ENCODE measurements at regions not wholly inside any gene's neighbourhood (a gene's known extent, or its start where the extent isn't known, plus 50 kb on each side); places are given as distances from the start of the nearest gene placed in this dataset.

GRCh38 chr4:81663368-81663767 is 191.7 kb upstream of the RASGEF1B start (continued):
- TF ChIP-seq HDAC2 (IDR thresholded peaks at IDR 0.05; ENCODE audit: borderline replicate concordance in 1 of 2, low read depth in 2 of 2, low read length in 2 of 2), result no peak

- Histone ChIP-seq H2AK5ac (ENCODE audit: low read depth, low read length) (no peak overlapping the region), H2AFZ (ENCODE audit: low read length) (no peak overlapping the region), H3K9me3 (ENCODE audit: insufficient read depth in 2 of 2, low read depth in 1 of 2, low read length in 1 of 2) (no peaks in the 10 kb centered on the region), H3K4me2 (ENCODE audit: insufficient read depth in 1 of 2, low read depth in 2 of 2, low read length in 2 of 2) (no peak overlapping the region), H3K27ac (ENCODE audit: low read depth, low read length) (no peak overlapping the region), H3K23me2 (ENCODE audit: low read depth, low read length) (no peaks in the 10 kb centered on the region), H3K36me3 (ENCODE audit: control insufficient read depth in 2 of 4, insufficient read depth in 4 of 4, low read length in 3 of 4) (no peaks in the 10 kb centered on the region), H3K23ac (ENCODE audit: insufficient read length) (no peak overlapping the region), H2BK20ac (ENCODE audit: low read length) (no peak overlapping the region), H3K4me1 (replicated peaks in 1 of 4; ENCODE audit: control insufficient read depth in 3 of 4, insufficient read depth in 4 of 4, low read length in 3 of 4) (no peaks in the 10 kb centered on the region), H3K18ac (ENCODE audit: extremely low read depth, low read length) (no peak overlapping the region), H3K27me3 (replicated peaks in 1 of 4; ENCODE audit: control insufficient read depth in 3 of 4, extremely low read depth in 1 of 4, insufficient read depth in 3 of 4, low read length in 3 of 4) (no peaks in the 10 kb centered on the region), H4K8ac (ENCODE audit: extremely low read depth, insufficient read depth, low read length) (no peak overlapping the region), H3K14ac (ENCODE audit: insufficient read length) (no peak overlapping the region), H4K91ac (replicated peaks; ENCODE audit: insufficient read length, low read length) (no peak overlapping the region), H3K4ac (replicated peaks; ENCODE audit: insufficient read length, low read depth, low read length) (no peak overlapping the region), H3K9ac (replicated peaks in 1 of 4; ENCODE audit: extremely low read depth in 1 of 4, low read depth in 3 of 4, low read length in 3 of 4) (no peak overlapping the region), H4K20me1 (replicated peaks in 1 of 2; ENCODE audit: control insufficient read depth in 1 of 2, insufficient read depth in 2 of 2, low read length in 2 of 2) (no peaks in the 10 kb centered on the region), H4K5ac (ENCODE audit: insufficient read length, low read depth, low read length) (no peak overlapping the region), H3K79me1 (ENCODE audit: low read depth, low read length) (no peaks in the 10 kb centered on the region), H2BK120ac (replicated peaks; ENCODE audit: low read depth, low read length) (no peak overlapping the region), H2BK5ac (ENCODE audit: low read depth, low read length) (no peak overlapping the region), H3K4me3 (ENCODE audit: extremely low read depth in 1 of 4, insufficient read depth in 2 of 4, low read depth in 3 of 4, low read length in 4 of 4) (no peak overlapping the region), H2BK15ac (ENCODE audit: low read length) (no peak overlapping the region), H3K56ac (replicated peaks; ENCODE audit: insufficient read length, low read depth, low read length) (no peak overlapping the region), H2BK12ac (ENCODE audit: low read depth, low read length) (no peak overlapping the region), H3K79me2 (ENCODE audit: control insufficient read depth in 1 of 2, insufficient read depth in 2 of 2, low read length in 2 of 2) (no peaks in the 10 kb centered on the region)
- POLR2A ChIA-PET (ENCODE audit: partially characterized antibody), result no interaction called here
- CTCF ChIA-PET (ENCODE audit: partially characterized antibody), result no interaction called here
- FAIRE-seq (no peak), DNase-seq (ENCODE audit: low read depth in 1 of 2, low spot score in 2 of 2) (no peak)
- TF ChIP-seq TAF7 (optimal IDR thresholded peaks at IDR 0.05; ENCODE audit: borderline replicate concordance, low read depth, low read length) (no peak), POLR2A (IDR thresholded peaks at IDR 0.05; ENCODE audit: control extremely low read depth in 1 of 2, low read depth in 2 of 2, low read length in 2 of 2) (no peak)
Observed at GRCh38 chr4:81659051-81659450, 187.3 kb upstream of the RASGEF1B start.

All from H1 (cell line).